PFSK-1 (cell line): ENCODE measurements at regions not wholly inside any gene's neighbourhood (a gene's known extent, or its start where the extent isn't known, plus 50 kb on each side); places are given as distances from the start of the nearest gene placed in this dataset.

Source experiments
- FOXP2 ChIP-seq: optimal IDR thresholded peaks from 2 replicates; pipeline ENCODE3; 2011; ENCODE audit warnings: borderline replicate concordance, control low read depth, inconsistent platforms; ENCODE audit not compliant: insufficient read depth; ENCODE audit errors: extremely low read length, extremely low read depth
- POLR2AphosphoS5 ChIP-seq: IDR thresholded peaks from 2 replicates; pipeline ENCODE4 v1.6.1; 2012; ENCODE audit warnings: low read depth, mild to moderate bottlenecking, control low read depth, low read length, moderate library complexity
- REST ChIP-seq, 2 experiments: IDR thresholded peaks; 2 replicates each; pipeline versions ENCODE4 v1.6.1 to v1.8.0; 2011 to 2012; ENCODE audit warnings: low read depth in 2 of 2, low read length in 2 of 2, control low read depth in 1 of 2, inconsistent platforms in 1 of 2, mild to moderate bottlenecking in 1 of 2, moderate library complexity in 1 of 2; ENCODE audit not compliant: insufficient read depth in 1 of 2
- SIN3A ChIP-seq: IDR thresholded peaks from 2 replicates; pipeline ENCODE4 v1.6.1; 2012; ENCODE audit warnings: mild to moderate bottlenecking, low read length, moderate library complexity, borderline replicate concordance; ENCODE audit not compliant: insufficient read depth
- TAF1 ChIP-seq: IDR thresholded peaks from 2 replicates; pipeline ENCODE4 v1.6.1; 2012; ENCODE audit warnings: low read length, control low read depth, borderline replicate concordance; ENCODE audit not compliant: insufficient read depth

- TF ChIP-seq TAF1 (no peak), REST (IDR thresholded peaks at IDR 0.05; ENCODE audit: insufficient read depth in 1 of 2, low read depth in 2 of 2, low read length in 2 of 2) (no peak), SIN3A (no peak), FOXP2 (no peak), POLR2AphosphoS5 (no peak)
Observed at GRCh38 chr2:129775952-129776653, 203.4 kb upstream of the RAB6C start.

GRCh38 chr2:129777146-129777545 lies 202.3 kb upstream of the RAB6C start:
- TF ChIP-seq SIN3A (no peak), POLR2AphosphoS5 (no peak), TAF1 (no peak), REST (IDR thresholded peaks at IDR 0.05; ENCODE audit: insufficient read depth in 1 of 2, low read depth in 2 of 2, low read length in 2 of 2) (no peak), FOXP2 (no peak)

- TF ChIP-seq POLR2AphosphoS5, result no peak
- TF ChIP-seq TAF1, result no peak
- TF ChIP-seq REST (IDR thresholded peaks at IDR 0.05; ENCODE audit: insufficient read depth in 1 of 2, low read depth in 2 of 2, low read length in 2 of 2), result no peak
- no peak for TF ChIP-seq FOXP2
- no peak for TF ChIP-seq SIN3A
Observed at GRCh38 chr2:129777762-129778583, 201.5 kb upstream of the RAB6C start.

GRCh38 chr2:129778584-129778877 lies 200.9 kb upstream of the RAB6C start:
- TF ChIP-seq SIN3A (no peak), REST (IDR thresholded peaks at IDR 0.05; ENCODE audit: insufficient read depth in 1 of 2, low read depth in 2 of 2, low read length in 2 of 2) (no peak), FOXP2 (no peak), TAF1 (no peak), POLR2AphosphoS5 (no peak)
